ENCODE measurements at regions not wholly inside any gene's neighbourhood (a gene's known extent, or its start where the extent isn't known, plus 50 kb on each side); places are given as distances from the start of the nearest gene placed in this dataset.

GRCh38 chr2:19120941-19121750 is 237.3 kb downstream of the OSR1 start:
- no peak overlapping the region for H3K4me2 ChIP-seq (ENCODE audit: low read length)
- H3K4me1 ChIP-seq (ENCODE audit: low read length), result no peaks in the 10 kb centered on the region; the same call in 1 of the 2 replicates
- H2AFZ ChIP-seq (ENCODE audit: low read depth, low read length), result no peak overlapping the region
- no peak overlapping the region for H3K27ac ChIP-seq (ENCODE audit: low read length)
- H3K27me3 ChIP-seq (ENCODE audit: low read depth, low read length), result no peaks in the 10 kb centered on the region
- H4K20me1 ChIP-seq (ENCODE audit: insufficient read depth, low read length), result no peaks in the 10 kb centered on the region
- TF ChIP-seq CTCF (IDR thresholded peaks at IDR 0.05; ENCODE audit: low read depth, low read length) (no peak), EZH2phosphoT487 (IDR thresholded peaks at IDR 0.05; ENCODE audit: low read depth) (no peak)
- no peak overlapping the region for H3K9ac ChIP-seq (ENCODE audit: low read length)
- H3K79me2 ChIP-seq (ENCODE audit: low read length), result no peaks in the 10 kb centered on the region
- no peak overlapping the region for H3K4me3 ChIP-seq (ENCODE audit: low read length)
- H3K36me3 ChIP-seq (replicated peaks; ENCODE audit: low read depth, low read length), result no peaks in the 10 kb centered on the region
- no peaks in the 10 kb centered on the region for H3K9me3 ChIP-seq (ENCODE audit: insufficient read depth, low read length)

- Histone ChIP-seq H3K4me2 (ENCODE audit: low read length) (no peak overlapping the region), H3K79me2 (ENCODE audit: low read length) (no peaks in the 10 kb centered on the region), H4K20me1 (ENCODE audit: insufficient read depth, low read length) (no peaks in the 10 kb centered on the region), H3K9me3 (ENCODE audit: insufficient read depth, low read length) (no peaks in the 10 kb centered on the region), H3K9ac (ENCODE audit: low read length) (no peak overlapping the region), H3K4me1 (ENCODE audit: low read length) (no peaks in the 10 kb centered on the region; the same call in 1 of the 2 replicates), H2AFZ (ENCODE audit: low read depth, low read length) (no peak overlapping the region), H3K4me3 (ENCODE audit: low read length) (no peak overlapping the region), H3K27me3 (ENCODE audit: low read depth, low read length) (no peaks in the 10 kb centered on the region), H3K27ac (ENCODE audit: low read length) (no peak overlapping the region), H3K36me3 (replicated peaks; ENCODE audit: low read depth, low read length) (no peaks in the 10 kb centered on the region)
- TF ChIP-seq CTCF (IDR thresholded peaks at IDR 0.05; ENCODE audit: low read depth, low read length) (no peak), EZH2phosphoT487 (IDR thresholded peaks at IDR 0.05; ENCODE audit: low read depth) (no peak)
Measured at GRCh38 chr2:19120181-19120580, 238.2 kb downstream of the OSR1 start.

- no peak overlapping the region for H2AFZ ChIP-seq (ENCODE audit: low read depth, low read length)
- H4K20me1 ChIP-seq (ENCODE audit: insufficient read depth, low read length), result no peaks in the 10 kb centered on the region
- no peaks in the 10 kb centered on the region for H3K79me2 ChIP-seq (ENCODE audit: low read length)
- no peak overlapping the region for H3K4me2 ChIP-seq (ENCODE audit: low read length)
- H3K27me3 ChIP-seq (ENCODE audit: low read depth, low read length), result no peaks in the 10 kb centered on the region
- no peak overlapping the region for H3K9ac ChIP-seq (ENCODE audit: low read length)
- H3K9me3 ChIP-seq (ENCODE audit: insufficient read depth, low read length), result no peaks in the 10 kb centered on the region
- H3K4me3 ChIP-seq (ENCODE audit: low read length), result no peak overlapping the region
- TF ChIP-seq CTCF (IDR thresholded peaks at IDR 0.05; ENCODE audit: low read depth, low read length) (no peak), EZH2phosphoT487 (IDR thresholded peaks at IDR 0.05; ENCODE audit: low read depth) (no peak)
- no peaks in the 10 kb centered on the region; the same call in 1 of the 2 replicates for H3K4me1 ChIP-seq (ENCODE audit: low read length)
- no peak overlapping the region for H3K27ac ChIP-seq (ENCODE audit: low read length)
- no peaks in the 10 kb centered on the region for H3K36me3 ChIP-seq (replicated peaks; ENCODE audit: low read depth, low read length)
Measured at GRCh38 chr2:19119326-19120001, 239.0 kb downstream of the OSR1 start.

GRCh38 chr2:19116918-19117317 is 241.5 kb downstream of the OSR1 start:
- Histone ChIP-seq H3K79me2 (ENCODE audit: low read length) (no peaks in the 10 kb centered on the region), H3K4me3 (ENCODE audit: low read length) (no peak overlapping the region), H3K27ac (ENCODE audit: low read length) (no peak overlapping the region), H3K9me3 (ENCODE audit: insufficient read depth, low read length) (no peaks in the 10 kb centered on the region), H4K20me1 (ENCODE audit: insufficient read depth, low read length) (no peaks in the 10 kb centered on the region), H3K9ac (ENCODE audit: low read length) (no peak overlapping the region), H3K36me3 (replicated peaks; ENCODE audit: low read depth, low read length) (no peaks in the 10 kb centered on the region), H3K27me3 (ENCODE audit: low read depth, low read length) (no peaks in the 10 kb centered on the region), H2AFZ (ENCODE audit: low read depth, low read length) (no peak overlapping the region), H3K4me1 (ENCODE audit: low read length) (no peaks in the 10 kb centered on the region; the same call in 1 of the 2 replicates), H3K4me2 (ENCODE audit: low read length) (no peak overlapping the region)
- TF ChIP-seq EZH2phosphoT487 (IDR thresholded peaks at IDR 0.05; ENCODE audit: low read depth) (no peak), CTCF (IDR thresholded peaks at IDR 0.05; ENCODE audit: low read depth, low read length) (no peak)
